ENCODE measurements at regions not wholly inside any gene's neighbourhood (a gene's known extent, or its start where the extent isn't known, plus 50 kb on each side); places are given as distances from the start of the nearest gene placed in this dataset.

- Histone ChIP-seq H2AFZ (ENCODE audit: control insufficient read depth, low read length) (no peak overlapping the region), H3K9ac (ENCODE audit: control insufficient read depth, extremely low read depth, insufficient read depth, low read length) (no peak overlapping the region), H3K4me1 (ENCODE audit: control insufficient read depth, extremely low read depth, insufficient read depth, low read length) (no peaks in the 10 kb centered on the region), H3K27ac (ENCODE audit: control insufficient read depth, insufficient read depth, low read length) (no peak overlapping the region), H3K4me3 (ENCODE audit: control insufficient read depth in 2 of 3, extremely low read depth in 1 of 3, insufficient read depth in 2 of 3, low read depth in 1 of 3, low read length in 3 of 3) (no peak overlapping the region), H4K20me1 (ENCODE audit: control insufficient read depth, extremely low read depth, insufficient read depth, low read length) (no peaks in the 10 kb centered on the region), H3K9me3 (ENCODE audit: control insufficient read depth, low read depth, low read length) (no peaks in the 10 kb centered on the region), H3K79me2 (ENCODE audit: control insufficient read depth, insufficient read depth, low read length) (no peaks in the 10 kb centered on the region), H3K4me2 (ENCODE audit: control insufficient read depth, extremely low read depth, insufficient read depth, low read depth, low read length) (no peak overlapping the region), H3K36me3 (ENCODE audit: control insufficient read depth in 2 of 2, extremely low read depth in 1 of 2, insufficient read depth in 2 of 2, low read length in 2 of 2) (no peaks in the 10 kb centered on the region), H3K27me3 (ENCODE audit: control insufficient read depth, extremely low read depth, insufficient read depth, low read length) (no peaks in the 10 kb centered on the region), H3K9me1 (ENCODE audit: control insufficient read depth, extremely low read depth, insufficient read depth, low read length) (no peaks in the 10 kb centered on the region)
- FAIRE-seq (no peak), DNase-seq (ENCODE audit: low read depth, low spot score) (no peak)
- dilution Hi-C loops (cut with MboI; ENCODE audit: extremely low pct_ligation_motif_present, low sequenced_read_pairs), result no loop called here
- TF ChIP-seq CTCF (optimal IDR thresholded peaks at IDR 0.05 in 1 of 3, IDR thresholded peaks at IDR 0.05 in 1 of 3, conservative IDR thresholded peaks at IDR 0.05 in 1 of 3; ENCODE audit: extremely low read depth in 1 of 3, insufficient read depth in 2 of 3, low read length in 3 of 3) (peak; percentile 31 to 56 (median 41)), EZH2 (IDR thresholded peaks at IDR 0.05; ENCODE audit: low read length) (no peak)
These were observed 177.6 kb upstream of the SMARCA2 start for GRCh38 chr9:1837453-1838084.

DNA sequence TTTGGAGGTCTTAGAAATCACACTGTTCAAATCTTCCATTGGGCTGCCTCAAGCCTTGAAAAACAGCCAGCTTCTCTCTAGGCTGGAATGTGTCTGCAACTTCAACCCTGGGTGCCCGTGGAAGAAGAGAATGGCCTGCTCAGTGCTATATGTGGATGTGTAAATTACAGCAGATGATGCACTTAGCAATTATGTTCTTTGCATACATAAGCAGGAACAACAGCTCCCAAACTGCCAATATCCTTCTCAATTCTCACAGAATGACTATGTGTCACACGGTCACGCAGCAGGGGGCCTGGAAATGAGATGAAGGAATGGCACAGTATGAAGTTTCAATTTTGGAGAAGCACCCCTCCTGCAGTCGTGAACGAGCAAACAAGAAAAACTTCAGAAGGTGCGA lies 175.2 kb upstream of the SMARCA2 start:
- FAIRE-seq (no peak), DNase-seq (ENCODE audit: low read depth, low spot score) (no peak)
- no peaks in the 10 kb centered on the region for H3K9me1 ChIP-seq (ENCODE audit: control insufficient read depth, extremely low read depth, insufficient read depth, low read length)
- TF ChIP-seq EZH2 (IDR thresholded peaks at IDR 0.05; ENCODE audit: low read length), result no peak
- TF ChIP-seq CTCF (optimal IDR thresholded peaks at IDR 0.05 in 1 of 3, IDR thresholded peaks at IDR 0.05 in 1 of 3, conservative IDR thresholded peaks at IDR 0.05 in 1 of 3; ENCODE audit: extremely low read depth in 1 of 3, insufficient read depth in 2 of 3, low read length in 3 of 3), result no peak
- dilution Hi-C loops (cut with MboI; ENCODE audit: extremely low pct_ligation_motif_present, low sequenced_read_pairs), result no loop called here
- H3K4me3 ChIP-seq (ENCODE audit: control insufficient read depth in 2 of 3, extremely low read depth in 1 of 3, insufficient read depth in 2 of 3, low read depth in 1 of 3, low read length in 3 of 3), result no peak overlapping the region
- no peaks in the 10 kb centered on the region for H4K20me1 ChIP-seq (ENCODE audit: control insufficient read depth, extremely low read depth, insufficient read depth, low read length)
- H3K9ac ChIP-seq (ENCODE audit: control insufficient read depth, extremely low read depth, insufficient read depth, low read length), result no peak overlapping the region
- no peaks in the 10 kb centered on the region for H3K79me2 ChIP-seq (ENCODE audit: control insufficient read depth, insufficient read depth, low read length)
- H2AFZ ChIP-seq (ENCODE audit: control insufficient read depth, low read length), result no peak overlapping the region
- H3K4me2 ChIP-seq (ENCODE audit: control insufficient read depth, extremely low read depth, insufficient read depth, low read depth, low read length), result no peak overlapping the region
- no peak overlapping the region for H3K27ac ChIP-seq (ENCODE audit: control insufficient read depth, insufficient read depth, low read length)
- H3K36me3 ChIP-seq (ENCODE audit: control insufficient read depth in 2 of 2, extremely low read depth in 1 of 2, insufficient read depth in 2 of 2, low read length in 2 of 2), result no peaks in the 10 kb centered on the region
- H3K9me3 ChIP-seq (ENCODE audit: control insufficient read depth, low read depth, low read length), result no peaks in the 10 kb centered on the region
- H3K27me3 ChIP-seq (ENCODE audit: control insufficient read depth, extremely low read depth, insufficient read depth, low read length), result no peaks in the 10 kb centered on the region
- no peaks in the 10 kb centered on the region for H3K4me1 ChIP-seq (ENCODE audit: control insufficient read depth, extremely low read depth, insufficient read depth, low read length)
